ENCODE measurements at regions not wholly inside any gene's neighbourhood (a gene's known extent, or its start where the extent isn't known, plus 50 kb on each side); places are given as distances from the start of the nearest gene placed in this dataset.
"Not testable (repeated sequence)": the region's sequence is repeated elsewhere in the genome, so short reads cannot be mapped to it uniquely, and the experiment has no call there.

- intact Hi-C loops (cut with DNase I), result no loop called here
- DNase-seq (ENCODE audit: low spot score), result no peak
- ATAC-seq, result no peak
Observed at GRCh38 chr3:118607915-118608820, 426.5 kb downstream of the IGSF11 start.

- ATAC-seq (no peak), DNase-seq (ENCODE audit: low spot score) (no peak)
- intact Hi-C loops (cut with DNase I), result no loop called here
Observed at GRCh38 chr3:118618247-118619040, 416.2 kb downstream of the IGSF11 start.

GRCh38 chr3:118626453-118626852 lies 408.2 kb downstream of the IGSF11 start:
- intact Hi-C loops (cut with DNase I), result no loop called here
- DNase-seq (ENCODE audit: low spot score) (no peak), ATAC-seq (no peak)

GRCh38 chr3:118628704-118629341 lies 405.8 kb downstream of the IGSF11 start:
- DNase-seq (ENCODE audit: low spot score) (peak; percentile 65), ATAC-seq (peak; percentile 70)
- intact Hi-C loops (cut with DNase I), result no loop called here

GRCh38 chr3:118629821-118630220 lies 404.8 kb downstream of the IGSF11 start:
- intact Hi-C loops (cut with DNase I), result no loop called here
- DNase-seq (ENCODE audit: low spot score) (no peak), ATAC-seq (no peak)

GRCh38 chr3:118635711-118636110 lies 398.9 kb downstream of the IGSF11 start:
- ATAC-seq (no peak), DNase-seq (ENCODE audit: low spot score) (no peak)
- intact Hi-C loops (cut with DNase I), result no loop called here

GRCh38 chr3:118636841-118637240 lies 397.8 kb downstream of the IGSF11 start:
- DNase-seq (ENCODE audit: low spot score) (no peak), ATAC-seq (no peak)
- intact Hi-C loops (cut with DNase I), result no loop called here

- ATAC-seq (no peak), DNase-seq (ENCODE audit: low spot score) (no peak)
- intact Hi-C loops (cut with DNase I), result no loop called here
Observed at GRCh38 chr3:118637846-118638245, 396.8 kb downstream of the IGSF11 start.

- no peak for DNase-seq (ENCODE audit: low spot score)
- intact Hi-C loops (cut with DNase I), result no loop called here
- ATAC-seq, result no peak
Observed at GRCh38 chr3:118641608-118642007, 393.0 kb downstream of the IGSF11 start.

- ATAC-seq, result no peak
- intact Hi-C loops (cut with DNase I), result no loop called here
- no peak for DNase-seq (ENCODE audit: low spot score)
Observed at GRCh38 chr3:118671192-118671591, 363.5 kb downstream of the IGSF11 start.

- ATAC-seq (no peak), DNase-seq (ENCODE audit: low spot score) (no peak)
- intact Hi-C loops (cut with DNase I), result no loop called here
Observed at GRCh38 chr3:118675305-118675704, 359.3 kb downstream of the IGSF11 start.

- ATAC-seq; intact Hi-C loops (cut with DNase I): not testable (repeated sequence)
Observed at GRCh38 chr3:118678663-118679062, 356.0 kb downstream of the IGSF11 start.

GRCh38 chr3:118682921-118683320 lies 351.7 kb downstream of the IGSF11 start:
- no peak for DNase-seq (ENCODE audit: low spot score)
- intact Hi-C loops (cut with DNase I), result no loop called here
- ATAC-seq, result no peak

More at GRCh38 chr3:118678663-118679062, 356.0 kb downstream of the IGSF11 start:
- not testable (repeated sequence) for DNase-seq (ENCODE audit: low spot score)

GRCh38 chr3:118683636-118684035 lies 351.0 kb downstream of the IGSF11 start:
- ATAC-seq (no peak), DNase-seq (ENCODE audit: low spot score) (no peak)
- intact Hi-C loops (cut with DNase I), result no loop called here

- intact Hi-C loops (cut with DNase I), result no loop called here
- no peak for ATAC-seq
- no peak for DNase-seq (ENCODE audit: low spot score)
Observed at GRCh38 chr3:118688396-118688884, 346.2 kb downstream of the IGSF11 start.

- no peak for ATAC-seq
- intact Hi-C loops (cut with DNase I), result no loop called here
- DNase-seq (ENCODE audit: low spot score), result no peak
Observed at GRCh38 chr3:118692416-118692815, 342.2 kb downstream of the IGSF11 start.

- no peak for ATAC-seq
- no peak for DNase-seq (ENCODE audit: low spot score)
- intact Hi-C loops (cut with DNase I), result no loop called here
Observed at GRCh38 chr3:118705487-118706219, 329.0 kb downstream of the IGSF11 start.

GRCh38 chr3:118707991-118708390 lies 326.7 kb downstream of the IGSF11 start:
- DNase-seq (ENCODE audit: low spot score), result no peak

GRCh38 chr3:118710532-118710931 lies 324.1 kb downstream of the IGSF11 start:
- DNase-seq (ENCODE audit: low spot score), result no peak
- no peak for ATAC-seq
- intact Hi-C loops (cut with DNase I), result no loop called here

More at GRCh38 chr3:118707991-118708390, 326.7 kb downstream of the IGSF11 start:
- intact Hi-C loops (cut with DNase I), result no loop called here
- ATAC-seq, result no peak

All from sciatic nerve (tissue), 2 donors.